PFSK-1 (cell line): ENCODE measurements at regions not wholly inside any gene's neighbourhood (a gene's known extent, or its start where the extent isn't known, plus 50 kb on each side); places are given as distances from the start of the nearest gene placed in this dataset.

Experiments used
- FOXP2 ChIP-seq: optimal IDR thresholded peaks from 2 replicates; pipeline ENCODE3; 2011; ENCODE audit warnings: borderline replicate concordance, control low read depth, inconsistent platforms; ENCODE audit not compliant: insufficient read depth; ENCODE audit errors: extremely low read length, extremely low read depth
- POLR2AphosphoS5 ChIP-seq: IDR thresholded peaks from 2 replicates; pipeline ENCODE4 v1.6.1; 2012; ENCODE audit warnings: low read depth, mild to moderate bottlenecking, control low read depth, low read length, moderate library complexity
- REST ChIP-seq, 2 experiments: IDR thresholded peaks; 2 replicates each; pipeline versions ENCODE4 v1.6.1 to v1.8.0; 2011 to 2012; ENCODE audit warnings: low read depth in 2 of 2, low read length in 2 of 2, control low read depth in 1 of 2, inconsistent platforms in 1 of 2, mild to moderate bottlenecking in 1 of 2, moderate library complexity in 1 of 2; ENCODE audit not compliant: insufficient read depth in 1 of 2
- SIN3A ChIP-seq: IDR thresholded peaks from 2 replicates; pipeline ENCODE4 v1.6.1; 2012; ENCODE audit warnings: mild to moderate bottlenecking, low read length, moderate library complexity, borderline replicate concordance; ENCODE audit not compliant: insufficient read depth
- TAF1 ChIP-seq: IDR thresholded peaks from 2 replicates; pipeline ENCODE4 v1.6.1; 2012; ENCODE audit warnings: low read length, control low read depth, borderline replicate concordance; ENCODE audit not compliant: insufficient read depth

- no peak for TF ChIP-seq POLR2AphosphoS5
- no peak for TF ChIP-seq SIN3A
- no peak for TF ChIP-seq REST (IDR thresholded peaks at IDR 0.05; ENCODE audit: insufficient read depth in 1 of 2, low read depth in 2 of 2, low read length in 2 of 2)
- no peak for TF ChIP-seq TAF1
- no peak for TF ChIP-seq FOXP2
Observed at GRCh38 chr4:34191443-34191842, 2052.9 kb downstream of the ARAP2 start.
